Panc1 (cell line): ENCODE measurements at regions not wholly inside any gene's neighbourhood (a gene's known extent, or its start where the extent isn't known, plus 50 kb on each side); places are given as distances from the start of the nearest gene placed in this dataset.

Experiments
- ATAC-seq: fragments of 200-7000 bp; cut with Tn5 transposase; 2 replicates; pipeline ENCODE4 v1.9.1; 2020; ENCODE audit warnings: mild to moderate bottlenecking, moderate library complexity
- BruUV-seq: library from RNA; stranded (reverse); fragments of 400-500 nt; replicated peaks from 2 replicates; lab custom pipeline; 2021; lab: Mats Ljungman, UMichigan
- CTCF ChIA-PET: fragments of 300-600 bp; sonication (Branson Sonifier 250); formaldehyde crosslinking; loops from one replicate; lab custom pipeline; 2022; ENCODE audit warnings: antibody characterized with exemption; lab: Charles Lee
- POLR2A ChIA-PET: fragments of 300-600 bp; sonication (Branson Sonifier 250); formaldehyde crosslinking; loops from one replicate; lab custom pipeline; 2022; ENCODE audit warnings: antibody characterized with exemption; lab: Charles Lee
- DNase-seq: peaks from one replicate; pipeline ENCODE4 v3.0.0-alpha.2; 2010; ENCODE audit warnings: low read depth, low spot score
- H3K27ac ChIP-seq: 2 replicates; pipeline ENCODE4 v1.5.1; 2011; ENCODE audit warnings: mild to moderate bottlenecking, low read length, inconsistent platforms
- H3K27me3 ChIP-seq: fragments of 200-500 bp; sonication (Bioruptor generic); 2 replicates; pipeline ENCODE4 v1.6.0; 2014; ENCODE audit warnings: low read length, inconsistent platforms; ENCODE audit not compliant: control insufficient read depth, insufficient read depth
- H3K36me3 ChIP-seq: fragments of 200-500 bp; sonication (Bioruptor generic); 2 replicates; pipeline ENCODE4 v1.5.1; 2014; ENCODE audit warnings: inconsistent platforms, mild to moderate bottlenecking, low read length, moderate library complexity; ENCODE audit not compliant: control insufficient read depth, insufficient read depth
- H3K4me1 ChIP-seq: 2 replicates; pipeline ENCODE4 v1.5.1; 2011; ENCODE audit warnings: inconsistent platforms, mild to moderate bottlenecking, low read length, moderate library complexity; ENCODE audit not compliant: control insufficient read depth, insufficient read depth
- H3K4me3 ChIP-seq, 2 experiments: 2 replicates each; pipeline ENCODE4 v1.5.1; 2011 to 2012; ENCODE audit warnings: low read depth in 2 of 2, low read length in 2 of 2, mild to moderate bottlenecking in 2 of 2, inconsistent platforms in 1 of 2, moderate library complexity in 1 of 2
- H3K9me3 ChIP-seq: fragments of 200-500 bp; sonication (Bioruptor generic); 2 replicates; pipeline ENCODE4 v1.5.1; 2014; ENCODE audit warnings: low read depth, mild to moderate bottlenecking, inconsistent platforms, low read length, moderate library complexity; ENCODE audit not compliant: control insufficient read depth, insufficient read depth
- CTCF ChIP-seq: fragments of 450-650 bp; IDR thresholded peaks from 2 replicates; pipeline ENCODE4 v1.5.1; 2017; ENCODE audit warnings: mild to moderate bottlenecking
- POLR2AphosphoS5 ChIP-seq: IDR thresholded peaks from 2 replicates; pipeline ENCODE4 v1.6.1; 2012; ENCODE audit warnings: mild to moderate bottlenecking, low read depth, low read length, moderate library complexity
- REST ChIP-seq, 2 experiments: IDR thresholded peaks; 2 replicates each; pipeline ENCODE4 v1.6.1; 2011 to 2012; ENCODE audit warnings: low read depth in 2 of 2, control low read depth in 1 of 2, low read length in 1 of 2, mild to moderate bottlenecking in 1 of 2, moderate library complexity in 1 of 2; ENCODE audit not compliant: insufficient read depth in 1 of 2
- SIN3A ChIP-seq: IDR thresholded peaks from 2 replicates; pipeline ENCODE4 v1.6.1; 2012; ENCODE audit warnings: low read depth, mild to moderate bottlenecking, low read length, moderate library complexity, borderline replicate concordance; ENCODE audit not compliant: insufficient read depth
- TCF7L2 ChIP-seq: IDR thresholded peaks from 2 replicates; pipeline ENCODE4 v1.6.1; 2011; ENCODE audit warnings: mild to moderate bottlenecking, low read depth, low read length, inconsistent platforms
- in situ Hi-C: cut with HindIII; loops from 2 replicates; pipeline ENCODE4 v1.10.0; 2016; ENCODE audit warnings: low sequenced_read_pairs, low pct_unique_long_range_greater_than_20kb
- intact Hi-C: fragments of 100-400 bp; cut with micrococcal nuclease; formaldehyde crosslinking; loops from one replicate; pipeline ENCODE4 v1.10.0; 2022; ENCODE audit not compliant: unreplicated experiment

- TF ChIP-seq CTCF, result no peak
- no peak for TF ChIP-seq POLR2AphosphoS5
- no peak for TF ChIP-seq SIN3A
- TF ChIP-seq REST (IDR thresholded peaks at IDR 0.05; ENCODE audit: insufficient read depth in 1 of 2, low read depth in 2 of 2, low read length in 1 of 2), result no peak
- TF ChIP-seq TCF7L2, result no peak
- ChIA-PET POLR2A (no interaction called here), CTCF (no interaction called here)
- no TSS peak for BruUV-seq
- in situ Hi-C loops, result no loop called here
- Histone ChIP-seq H3K4me1 (no peaks in the 10 kb centered on the region), H3K27me3 (no peaks in the 10 kb centered on the region), H3K4me3 (no peak overlapping the region), H3K36me3 (no peaks in the 10 kb centered on the region), H3K27ac (no peak overlapping the region), H3K9me3 (no peaks in the 10 kb centered on the region)
- ATAC-seq (no peak), DNase-seq (no peak)
- intact Hi-C loops, result no loop called here
These were observed 673.6 kb upstream of the INTU start for GRCh38 chr4:126959056-126959745.

- ATAC-seq (no peak), DNase-seq (no peak)
- BruUV-seq, result no TSS peak
- ChIA-PET CTCF (no interaction called here), POLR2A (interaction anchor here (0.6 kb wide), 1 partner anchor 595 kb away, joined by 7 read pairs; no protein-coding TSS in a partner anchor)
- H3K4me1 ChIP-seq, result no peaks in the 10 kb centered on the region
- TF ChIP-seq POLR2AphosphoS5, result no peak
- TF ChIP-seq CTCF, result no peak
- in situ Hi-C loops (no loop called here), intact Hi-C loops (no loop called here)
- no peaks in the 10 kb centered on the region for H3K9me3 ChIP-seq
- no peak overlapping the region for H3K4me3 ChIP-seq
- H3K27me3 ChIP-seq, result no peaks in the 10 kb centered on the region
- no peaks in the 10 kb centered on the region for H3K36me3 ChIP-seq
- no peak overlapping the region for H3K27ac ChIP-seq
These were observed 672.0 kb upstream of the INTU start for GRCh38 chr4:126960760-126961159.
